ENCODE measurements at regions not wholly inside any gene's neighbourhood (a gene's known extent, or its start where the extent isn't known, plus 50 kb on each side); places are given as distances from the start of the nearest gene placed in this dataset.
"Not testable (repeated sequence)": the region's sequence is repeated elsewhere in the genome, so short reads cannot be mapped to it uniquely, and the experiment has no call there.

GRCh38 chr11:90646266-90646665 lies 423.4 kb upstream of the CHORDC1 start:
- Histone ChIP-seq H3K27ac (ENCODE audit: low read depth, low read length) (no peak overlapping the region), H3K9me3 (ENCODE audit: control insufficient read depth in 5 of 5, low read length in 5 of 5) (no peaks in the 10 kb centered on the region), H3K36me3 (ENCODE audit: control insufficient read depth in 5 of 5, insufficient read depth in 5 of 5, low read length in 5 of 5) (no peaks in the 10 kb centered on the region), H3K27me3 (ENCODE audit: control insufficient read depth in 5 of 5, insufficient read depth in 4 of 5, low read length in 5 of 5) (no peaks in the 10 kb centered on the region), H3K4me3 (ENCODE audit: low read depth in 1 of 5, low read length in 5 of 5) (no peak overlapping the region), H3K9ac (ENCODE audit: low read length in 5 of 5) (no peak overlapping the region), H3K4me1 (ENCODE audit: control insufficient read depth in 5 of 5, insufficient read depth in 5 of 5, low read length in 5 of 5) (no peaks in the 10 kb centered on the region)

GRCh38 chr11:90639461-90639993 lies 416.7 kb upstream of the CHORDC1 start:
- H3K4me1 ChIP-seq (ENCODE audit: control insufficient read depth in 5 of 5, insufficient read depth in 5 of 5, low read length in 5 of 5) = peaks cover 0 to 5% (median 0%) of the 10 kb centered on the region in 5 donors
- no peaks in the 10 kb centered on the region for H3K9me3 ChIP-seq (ENCODE audit: control insufficient read depth in 5 of 5, low read length in 5 of 5)
- no peak overlapping the region for H3K4me3 ChIP-seq (ENCODE audit: low read depth in 1 of 5, low read length in 5 of 5)
- H3K27me3 ChIP-seq (ENCODE audit: control insufficient read depth in 5 of 5, insufficient read depth in 4 of 5, low read length in 5 of 5) = no peaks in the 10 kb centered on the region
- no peak overlapping the region for H3K9ac ChIP-seq (ENCODE audit: low read length in 5 of 5)
- no peak overlapping the region for H3K27ac ChIP-seq (ENCODE audit: low read depth, low read length)
- no peaks in the 10 kb centered on the region for H3K36me3 ChIP-seq (ENCODE audit: control insufficient read depth in 5 of 5, insufficient read depth in 5 of 5, low read length in 5 of 5)

GRCh38 chr11:90635886-90636285 lies 413.0 kb upstream of the CHORDC1 start:
- Histone ChIP-seq H3K27me3 (ENCODE audit: control insufficient read depth in 5 of 5, insufficient read depth in 4 of 5, low read length in 5 of 5) (no peaks in the 10 kb centered on the region), H3K9me3 (ENCODE audit: control insufficient read depth in 5 of 5, low read length in 5 of 5) (no peaks in the 10 kb centered on the region), H3K36me3 (ENCODE audit: control insufficient read depth in 5 of 5, insufficient read depth in 5 of 5, low read length in 5 of 5) (no peaks in the 10 kb centered on the region), H3K9ac (ENCODE audit: low read length in 5 of 5) (no peak overlapping the region), H3K27ac (ENCODE audit: low read depth, low read length) (no peak overlapping the region), H3K4me3 (ENCODE audit: low read depth in 1 of 5, low read length in 5 of 5) (no peak overlapping the region), H3K4me1 (ENCODE audit: control insufficient read depth in 5 of 5, insufficient read depth in 5 of 5, low read length in 5 of 5) (peaks cover 0 to 5% (median 0%) of the 10 kb centered on the region in 5 donors)

- peaks cover 0 to 7% (median 0%) of the 10 kb centered on the region in 5 donors for H3K4me1 ChIP-seq (ENCODE audit: control insufficient read depth in 5 of 5, insufficient read depth in 5 of 5, low read length in 5 of 5)
- no peaks in the 10 kb centered on the region for H3K9me3 ChIP-seq (ENCODE audit: control insufficient read depth in 5 of 5, low read length in 5 of 5)
- no peak overlapping the region for H3K27ac ChIP-seq (ENCODE audit: low read depth, low read length)
- H3K4me3 ChIP-seq (ENCODE audit: low read depth in 1 of 5, low read length in 5 of 5) = no peak overlapping the region
- no peaks in the 10 kb centered on the region for H3K36me3 ChIP-seq (ENCODE audit: control insufficient read depth in 5 of 5, insufficient read depth in 5 of 5, low read length in 5 of 5)
- no peaks in the 10 kb centered on the region for H3K27me3 ChIP-seq (ENCODE audit: control insufficient read depth in 5 of 5, insufficient read depth in 4 of 5, low read length in 5 of 5)
- no peak overlapping the region for H3K9ac ChIP-seq (ENCODE audit: low read length in 5 of 5)
Measured at GRCh38 chr11:90635151-90635550, 412.3 kb upstream of the CHORDC1 start.

GRCh38 chr11:90630176-90630575 lies 407.3 kb upstream of the CHORDC1 start:
- H3K36me3 ChIP-seq (ENCODE audit: control insufficient read depth in 5 of 5, insufficient read depth in 5 of 5, low read length in 5 of 5) = no peaks in the 10 kb centered on the region
- no peak overlapping the region for H3K9ac ChIP-seq (ENCODE audit: low read length in 5 of 5)
- peaks cover 0 to 7% (median 0%) of the 10 kb centered on the region in 5 donors for H3K4me1 ChIP-seq (ENCODE audit: control insufficient read depth in 5 of 5, insufficient read depth in 5 of 5, low read length in 5 of 5)
- H3K27me3 ChIP-seq (ENCODE audit: control insufficient read depth in 5 of 5, insufficient read depth in 4 of 5, low read length in 5 of 5) = no peaks in the 10 kb centered on the region
- no peaks in the 10 kb centered on the region for H3K9me3 ChIP-seq (ENCODE audit: control insufficient read depth in 5 of 5, low read length in 5 of 5)
- peak overlapping the region; percentile 88 for H3K27ac ChIP-seq (ENCODE audit: low read depth, low read length)
- no peak overlapping the region for H3K4me3 ChIP-seq (ENCODE audit: low read depth in 1 of 5, low read length in 5 of 5)

GRCh38 chr11:90629229-90629806 lies 406.5 kb upstream of the CHORDC1 start:
- Histone ChIP-seq H3K4me3 (ENCODE audit: low read depth in 1 of 5, low read length in 5 of 5) (no peak overlapping the region), H3K27me3 (ENCODE audit: control insufficient read depth in 5 of 5, insufficient read depth in 4 of 5, low read length in 5 of 5) (no peaks in the 10 kb centered on the region), H3K27ac (ENCODE audit: low read depth, low read length) (peak overlapping the region; percentile 83), H3K36me3 (ENCODE audit: control insufficient read depth in 5 of 5, insufficient read depth in 5 of 5, low read length in 5 of 5) (no peaks in the 10 kb centered on the region), H3K4me1 (ENCODE audit: control insufficient read depth in 5 of 5, insufficient read depth in 5 of 5, low read length in 5 of 5) (peaks cover 0 to 7% (median 0%) of the 10 kb centered on the region in 5 donors), H3K9me3 (ENCODE audit: control insufficient read depth in 5 of 5, low read length in 5 of 5) (no peaks in the 10 kb centered on the region), H3K9ac (ENCODE audit: low read length in 5 of 5) (peak overlapping the region in 1 of 5 donors; percentile 7)

GRCh38 chr11:90614318-90614717 lies 391.5 kb upstream of the CHORDC1 start:
- Histone ChIP-seq H3K9me3 (ENCODE audit: control insufficient read depth in 5 of 5, low read length in 5 of 5) (no peaks in the 10 kb centered on the region), H3K27me3 (ENCODE audit: control insufficient read depth in 5 of 5, insufficient read depth in 4 of 5, low read length in 5 of 5) (no peaks in the 10 kb centered on the region), H3K36me3 (ENCODE audit: control insufficient read depth in 5 of 5, insufficient read depth in 5 of 5, low read length in 5 of 5) (no peaks in the 10 kb centered on the region), H3K4me1 (ENCODE audit: control insufficient read depth in 5 of 5, insufficient read depth in 5 of 5, low read length in 5 of 5) (no peaks in the 10 kb centered on the region), H3K9ac (ENCODE audit: low read length in 5 of 5) (no peak overlapping the region), H3K4me3 (ENCODE audit: low read depth in 1 of 5, low read length in 5 of 5) (no peak overlapping the region), H3K27ac (ENCODE audit: low read depth, low read length) (no peak overlapping the region)

GRCh38 chr11:90613037-90613436 lies 390.2 kb upstream of the CHORDC1 start:
- H3K9me3 ChIP-seq (ENCODE audit: control insufficient read depth in 5 of 5, low read length in 5 of 5); H3K27me3 ChIP-seq (ENCODE audit: control insufficient read depth in 5 of 5, insufficient read depth in 4 of 5, low read length in 5 of 5); H3K4me1 ChIP-seq (ENCODE audit: control insufficient read depth in 5 of 5, insufficient read depth in 5 of 5, low read length in 5 of 5); H3K9ac ChIP-seq (ENCODE audit: low read length in 5 of 5); H3K36me3 ChIP-seq (ENCODE audit: control insufficient read depth in 5 of 5, insufficient read depth in 5 of 5, low read length in 5 of 5); H3K27ac ChIP-seq (ENCODE audit: low read depth, low read length); H3K4me3 ChIP-seq (ENCODE audit: low read depth in 1 of 5, low read length in 5 of 5): not testable (repeated sequence)

- no peak overlapping the region for H3K4me3 ChIP-seq (ENCODE audit: low read depth in 1 of 5, low read length in 5 of 5)
- H3K36me3 ChIP-seq (ENCODE audit: control insufficient read depth in 5 of 5, insufficient read depth in 5 of 5, low read length in 5 of 5) = no peaks in the 10 kb centered on the region
- H3K27ac ChIP-seq (ENCODE audit: low read depth, low read length) = no peak overlapping the region
- no peaks in the 10 kb centered on the region for H3K4me1 ChIP-seq (ENCODE audit: control insufficient read depth in 5 of 5, insufficient read depth in 5 of 5, low read length in 5 of 5)
- no peaks in the 10 kb centered on the region for H3K9me3 ChIP-seq (ENCODE audit: control insufficient read depth in 5 of 5, low read length in 5 of 5)
- no peaks in the 10 kb centered on the region for H3K27me3 ChIP-seq (ENCODE audit: control insufficient read depth in 5 of 5, insufficient read depth in 4 of 5, low read length in 5 of 5)
- no peak overlapping the region for H3K9ac ChIP-seq (ENCODE audit: low read length in 5 of 5)
Measured at GRCh38 chr11:90606721-90607120, 383.9 kb upstream of the CHORDC1 start.

GRCh38 chr11:90601261-90601660 lies 378.4 kb upstream of the CHORDC1 start:
- no peak overlapping the region for H3K9ac ChIP-seq (ENCODE audit: low read length in 5 of 5)
- no peak overlapping the region for H3K4me3 ChIP-seq (ENCODE audit: low read depth in 1 of 5, low read length in 5 of 5)
- no peaks in the 10 kb centered on the region for H3K36me3 ChIP-seq (ENCODE audit: control insufficient read depth in 5 of 5, insufficient read depth in 5 of 5, low read length in 5 of 5)
- H3K4me1 ChIP-seq (ENCODE audit: control insufficient read depth in 5 of 5, insufficient read depth in 5 of 5, low read length in 5 of 5) = no peaks in the 10 kb centered on the region
- H3K27ac ChIP-seq (ENCODE audit: low read depth, low read length) = no peak overlapping the region
- H3K27me3 ChIP-seq (ENCODE audit: control insufficient read depth in 5 of 5, insufficient read depth in 4 of 5, low read length in 5 of 5) = no peaks in the 10 kb centered on the region
- no peaks in the 10 kb centered on the region for H3K9me3 ChIP-seq (ENCODE audit: control insufficient read depth in 5 of 5, low read length in 5 of 5)
